ENCODE measurements at regions not wholly inside any gene's neighbourhood (a gene's known extent, or its start where the extent isn't known, plus 50 kb on each side); places are given as distances from the start of the nearest gene placed in this dataset.

GRCh38 chr13:44748439-44748838 lies 172.3 kb upstream of the TSC22D1 start (continued):
- TF ChIP-seq SRF (IDR thresholded peaks at IDR 0.05; ENCODE audit: low read depth, low read length) (no peak), RXRA (IDR thresholded peaks at IDR 0.05; ENCODE audit: insufficient read depth, low read depth, low read length) (no peak), CTBP2 (IDR thresholded peaks at IDR 0.05; ENCODE audit: borderline replicate concordance, insufficient read depth, insufficient read length, low read length) (no peak), E2F6 (IDR thresholded peaks at IDR 0.05) (no peak), SIX5 (IDR thresholded peaks at IDR 0.05; ENCODE audit: low read depth, low read length) (no peak), RNF2 (IDR thresholded peaks at IDR 0.05; ENCODE audit: borderline replicate concordance, low read depth, low read length, missing control alignments, poor library complexity, severe bottlenecking) (no peak), CBX5 (IDR thresholded peaks at IDR 0.05; ENCODE audit: low read depth, low read length) (no peak)
